ENCODE measurements at regions not wholly inside any gene's neighbourhood (a gene's known extent, or its start where the extent isn't known, plus 50 kb on each side); places are given as distances from the start of the nearest gene placed in this dataset.
"Not testable (repeated sequence)": the region's sequence is repeated elsewhere in the genome, so short reads cannot be mapped to it uniquely, and the experiment has no call there.

DNA sequence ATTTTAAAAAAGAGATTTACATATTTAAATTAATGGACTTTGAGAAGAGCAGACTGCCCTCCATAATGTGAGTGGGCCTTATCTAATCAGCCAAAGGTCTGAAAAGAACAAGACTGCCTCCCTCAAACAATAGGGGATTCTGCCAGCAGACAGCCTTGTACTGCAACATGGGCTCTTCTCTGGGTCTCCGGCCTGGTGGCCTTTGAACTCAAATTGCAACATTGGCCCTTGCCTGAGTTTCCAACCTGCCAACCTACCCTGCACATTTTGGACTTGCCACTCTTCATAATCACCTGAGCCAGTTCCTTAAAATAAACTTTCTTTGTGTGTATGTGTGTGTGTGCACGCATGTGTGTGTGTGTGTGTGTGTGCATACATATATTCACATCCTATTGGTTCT, 90.8 kb upstream of the OTUD4 start:
- Mint-ChIP-seq H3K27ac (ENCODE audit: low read depth, unreplicated experiment) (no peak overlapping the region), H3K4me3 (ENCODE audit: unreplicated experiment) (no peak overlapping the region), H3K9me3 (ENCODE audit: unreplicated experiment) (no peaks in the 10 kb centered on the region), H3K27me3 (ENCODE audit: insufficient read depth, unreplicated experiment) (no peaks in the 10 kb centered on the region), H3K4me1 (ENCODE audit: insufficient read depth, unreplicated experiment) (no peaks in the 10 kb centered on the region), H3K36me3 (ENCODE audit: insufficient read depth, unreplicated experiment) (no peaks in the 10 kb centered on the region)
- TF ChIP-seq, protein P1, sequence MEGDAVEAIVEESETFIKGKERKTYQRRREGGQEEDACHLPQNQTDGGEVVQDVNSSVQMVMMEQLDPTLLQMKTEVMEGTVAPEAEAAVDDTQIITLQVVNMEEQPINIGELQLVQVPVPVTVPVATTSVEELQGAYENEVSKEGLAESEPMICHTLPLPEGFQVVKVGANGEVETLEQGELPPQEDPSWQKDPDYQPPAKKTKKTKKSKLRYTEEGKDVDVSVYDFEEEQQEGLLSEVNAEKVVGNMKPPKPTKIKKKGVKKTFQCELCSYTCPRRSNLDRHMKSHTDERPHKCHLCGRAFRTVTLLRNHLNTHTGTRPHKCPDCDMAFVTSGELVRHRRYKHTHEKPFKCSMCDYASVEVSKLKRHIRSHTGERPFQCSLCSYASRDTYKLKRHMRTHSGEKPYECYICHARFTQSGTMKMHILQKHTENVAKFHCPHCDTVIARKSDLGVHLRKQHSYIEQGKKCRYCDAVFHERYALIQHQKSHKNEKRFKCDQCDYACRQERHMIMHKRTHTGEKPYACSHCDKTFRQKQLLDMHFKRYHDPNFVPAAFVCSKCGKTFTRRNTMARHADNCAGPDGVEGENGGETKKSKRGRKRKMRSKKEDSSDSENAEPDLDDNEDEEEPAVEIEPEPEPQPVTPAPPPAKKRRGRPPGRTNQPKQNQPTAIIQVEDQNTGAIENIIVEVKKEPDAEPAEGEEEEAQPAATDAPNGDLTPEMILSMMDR (IDR thresholded peaks at IDR 0.05; ENCODE audit: unreplicated experiment) = no peak
- ChIA-PET POLR2A (no interaction called here), CTCF (no interaction called here)
- intact Hi-C loops (cut with micrococcal nuclease) = no loop called here
- no TSS peak for BruUV-seq (replicated peaks)
- no peak for DNase-seq (ENCODE audit: unreplicated experiment)

GRCh38 chr4:145266881-145267280, 86.5 kb upstream of the OTUD4 start:
- no peaks in the 10 kb centered on the region for H3K9me3 Mint-ChIP-seq (ENCODE audit: unreplicated experiment)
- ChIA-PET POLR2A (interaction anchor here (0.6 kb wide), 1 partner anchor 30 kb away, joined by 3 read pairs; no protein-coding TSS in a partner anchor), CTCF (no interaction called here)
- H3K36me3 Mint-ChIP-seq (ENCODE audit: insufficient read depth, unreplicated experiment) = no peaks in the 10 kb centered on the region
- intact Hi-C loops (cut with micrococcal nuclease) = no loop called here
- TF ChIP-seq, protein P1 (IDR thresholded peaks at IDR 0.05; ENCODE audit: unreplicated experiment) = no peak
- H3K4me1 Mint-ChIP-seq (ENCODE audit: insufficient read depth, unreplicated experiment) = no peaks in the 10 kb centered on the region
- H3K27ac Mint-ChIP-seq (ENCODE audit: low read depth, unreplicated experiment) = no peak overlapping the region
- no peak for DNase-seq (ENCODE audit: unreplicated experiment)
- no peak overlapping the region for H3K4me3 Mint-ChIP-seq (ENCODE audit: unreplicated experiment)
- BruUV-seq (replicated peaks) = no TSS peak
- no peaks in the 10 kb centered on the region for H3K27me3 Mint-ChIP-seq (ENCODE audit: insufficient read depth, unreplicated experiment)

DNA sequence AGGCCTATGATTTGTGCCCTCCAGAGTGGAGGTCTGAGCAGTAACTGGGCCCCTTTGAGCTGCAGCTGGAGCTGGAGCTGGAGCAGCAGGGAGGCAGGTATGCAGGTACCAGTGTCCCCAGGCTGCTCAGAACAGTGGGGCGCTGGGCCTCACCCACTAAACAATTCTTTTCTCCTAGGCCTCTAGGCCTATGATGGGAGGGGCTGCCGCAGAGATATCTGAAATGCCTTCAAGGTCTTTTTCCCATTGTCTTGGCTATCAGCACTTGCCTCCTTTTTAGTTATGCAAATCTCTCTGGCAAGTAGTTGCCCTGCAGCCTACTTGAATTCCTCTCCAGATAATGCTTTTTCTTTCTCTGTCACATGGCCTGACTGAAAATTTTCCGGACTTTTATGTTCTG, 79.7 kb upstream of the OTUD4 start:
- TF ChIP-seq, protein P1 (IDR thresholded peaks at IDR 0.05; ENCODE audit: unreplicated experiment) = no peak
- POLR2A ChIA-PET = no interaction called here
- BruUV-seq (replicated peaks) = no TSS peak
- intact Hi-C loops (cut with micrococcal nuclease) = no loop called here
- H3K9me3 Mint-ChIP-seq (ENCODE audit: unreplicated experiment) = no peaks in the 10 kb centered on the region
- no peaks in the 10 kb centered on the region for H3K4me1 Mint-ChIP-seq (ENCODE audit: insufficient read depth, unreplicated experiment)
- H3K36me3 Mint-ChIP-seq (ENCODE audit: insufficient read depth, unreplicated experiment) = no peaks in the 10 kb centered on the region
- no peaks in the 10 kb centered on the region for H3K27me3 Mint-ChIP-seq (ENCODE audit: insufficient read depth, unreplicated experiment)
- no peak for DNase-seq (ENCODE audit: unreplicated experiment)
- CTCF ChIA-PET = interaction anchor here (1.0 kb wide), 1 partner anchor 349 kb away, joined by 4 read pairs; no protein-coding TSS in a partner anchor
- H3K4me3 Mint-ChIP-seq (ENCODE audit: unreplicated experiment) = no peak overlapping the region
- no peak overlapping the region for H3K27ac Mint-ChIP-seq (ENCODE audit: low read depth, unreplicated experiment)

DNA sequence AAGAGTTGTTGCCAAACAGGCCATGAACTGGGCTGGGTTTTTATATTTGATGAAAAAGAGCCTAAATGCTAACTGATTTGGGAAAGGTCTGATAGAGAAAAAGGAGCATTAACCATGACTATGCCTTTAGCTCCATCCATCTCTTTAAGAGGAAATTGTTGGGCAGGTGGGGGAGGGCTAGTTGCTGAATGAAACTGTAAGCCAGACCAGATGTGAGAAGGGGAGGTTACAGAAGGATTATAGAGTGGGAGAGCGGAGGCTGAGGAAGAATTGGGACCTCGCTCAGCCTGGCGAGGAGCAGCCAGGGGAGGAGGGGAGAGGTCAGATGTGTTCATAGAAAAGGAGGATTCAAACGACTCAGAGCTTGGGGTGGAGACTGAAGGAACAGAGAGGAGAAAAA, 74.9 kb upstream of the OTUD4 start:
- intact Hi-C loops (cut with micrococcal nuclease); H3K27me3 Mint-ChIP-seq (ENCODE audit: insufficient read depth, unreplicated experiment); H3K4me1 Mint-ChIP-seq (ENCODE audit: insufficient read depth, unreplicated experiment); H3K4me3 Mint-ChIP-seq (ENCODE audit: unreplicated experiment); BruUV-seq (replicated peaks); H3K27ac Mint-ChIP-seq (ENCODE audit: low read depth, unreplicated experiment); H3K36me3 Mint-ChIP-seq (ENCODE audit: insufficient read depth, unreplicated experiment); DNase-seq (ENCODE audit: unreplicated experiment); H3K9me3 Mint-ChIP-seq (ENCODE audit: unreplicated experiment): not testable (repeated sequence)
- POLR2A ChIA-PET = interaction anchor here (0.7 kb wide), 1 partner anchor 9 kb away, joined by 3 read pairs; no protein-coding TSS in a partner anchor
- CTCF ChIA-PET = interaction anchor here (0.6 to 0.7 kb wide), 2 partner anchors 360 to 428 kb away, joined by 3 to 4 read pairs; no protein-coding TSS in a partner anchor

DNA sequence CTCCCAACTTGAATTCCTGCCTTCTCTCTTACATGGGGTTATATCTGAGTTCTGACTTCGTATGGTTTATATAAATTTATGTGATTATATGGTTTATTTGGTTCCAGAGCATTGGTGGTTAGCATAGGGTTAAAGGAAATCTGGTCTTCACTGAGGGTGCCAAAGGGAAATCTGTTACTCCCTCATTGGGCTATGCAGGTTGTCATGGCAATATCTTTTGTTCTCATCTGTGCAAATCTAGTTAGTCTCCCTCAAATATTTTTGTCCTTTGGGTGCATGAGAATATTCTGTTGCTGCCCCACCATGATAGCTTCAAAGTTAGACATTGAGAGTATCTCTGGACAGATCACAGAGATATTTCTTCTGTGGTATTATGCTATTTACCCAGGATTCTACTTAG, 71.8 kb upstream of the OTUD4 start:
- Mint-ChIP-seq H3K4me1 (ENCODE audit: insufficient read depth, unreplicated experiment) (no peaks in the 10 kb centered on the region), H3K36me3 (ENCODE audit: insufficient read depth, unreplicated experiment) (no peaks in the 10 kb centered on the region), H3K9me3 (ENCODE audit: unreplicated experiment) (no peaks in the 10 kb centered on the region), H3K27me3 (ENCODE audit: insufficient read depth, unreplicated experiment) (no peaks in the 10 kb centered on the region), H3K4me3 (ENCODE audit: unreplicated experiment) (no peak overlapping the region), H3K27ac (ENCODE audit: low read depth, unreplicated experiment) (no peak overlapping the region)
- intact Hi-C loops (cut with micrococcal nuclease) = no loop called here
- no TSS peak for BruUV-seq (replicated peaks)
- ChIA-PET CTCF (interaction anchor here (1.4 kb wide), 1 partner anchor 305 kb away, joined by 3 read pairs; no protein-coding TSS in a partner anchor), POLR2A (interaction anchor here (0.7 kb wide), 1 partner anchor 32 kb away, joined by 3 read pairs; no protein-coding TSS in a partner anchor)
- TF ChIP-seq, protein P1 (IDR thresholded peaks at IDR 0.05; ENCODE audit: unreplicated experiment) = no peak
- DNase-seq (ENCODE audit: unreplicated experiment) = no peak

All from MCF 10A (cell line).